Islet precursor cell (in vitro differentiated cells): ENCODE measurements at regions not wholly inside any gene's neighbourhood (a gene's known extent, or its start where the extent isn't known, plus 50 kb on each side); places are given as distances from the start of the nearest gene placed in this dataset.

Source experiments
- DNase-seq: peaks from one replicate; pipeline ENCODE4 v3.0.0-alpha.2; 2018

GRCh38 chr18:59957957-59958356 is 58.2 kb downstream of the PMAIP1 start:
- no peak for DNase-seq

- DNase-seq: no peak
These were observed 55.0 kb downstream of the PMAIP1 start for GRCh38 chr18:59954755-59955156.

GRCh38 chr18:59954241-59954640 is 54.4 kb downstream of the PMAIP1 start:
- no peak for DNase-seq
